ENCODE measurements at regions not wholly inside any gene's neighbourhood (a gene's known extent, or its start where the extent isn't known, plus 50 kb on each side); places are given as distances from the start of the nearest gene placed in this dataset.
"Not testable (repeated sequence)": the region's sequence is repeated elsewhere in the genome, so short reads cannot be mapped to it uniquely, and the experiment has no call there.

- intact Hi-C loops (cut with DNase I; ENCODE audit: low total_unique reads), result no loop called here
Observed at GRCh38 chr19:20287070-20287469, 120.1 kb downstream of the ZNF486 start.

GRCh38 chr19:20285876-20286275 is 118.9 kb downstream of the ZNF486 start:
- H3K9me3 ChIP-seq; intact Hi-C loops (cut with DNase I; ENCODE audit: low total_unique reads); H3K4me3 ChIP-seq; DNase-seq; H3K27ac ChIP-seq; H3K36me3 ChIP-seq (ENCODE audit: low read depth, missing control alignments); H3K27me3 ChIP-seq; H3K4me1 ChIP-seq: not testable (repeated sequence)
- whole genome bisulfite sequencing, 2 donors, result 80 to 85% methylated on average over 4 of the region's 4 CpGs

More at GRCh38 chr19:20287070-20287469, 120.1 kb downstream of the ZNF486 start:
- Histone ChIP-seq H3K4me3 (no peak overlapping the region), H3K36me3 (ENCODE audit: low read depth, missing control alignments) (no peaks in the 10 kb centered on the region), H3K9me3 (no peaks in the 10 kb centered on the region), H3K4me1 (no peaks in the 10 kb centered on the region), H3K27ac (no peak overlapping the region), H3K27me3 (no peaks in the 10 kb centered on the region)
- 92 to 96% methylated on average over 3 of the region's 3 CpGs for WGBS, 2 donors
- TF ChIP-seq CTCF (IDR thresholded peaks at IDR 0.05) (no peak), POLR2A (IDR thresholded peaks at IDR 0.05) (no peak)
- DNase-seq, result no peak

GRCh38 chr19:20279516-20279915 is 112.5 kb downstream of the ZNF486 start:
- intact Hi-C loops (cut with DNase I; ENCODE audit: low total_unique reads), result no loop called here
- no peaks in the 10 kb centered on the region for H3K9me3 ChIP-seq
- no peak for DNase-seq
- 65 to 76% methylated on average over 4 of the region's 4 CpGs for WGBS, 2 donors
- no peaks in the 10 kb centered on the region for H3K36me3 ChIP-seq (ENCODE audit: low read depth, missing control alignments)
- H3K27ac ChIP-seq, result no peak overlapping the region
- no peak for TF ChIP-seq CTCF (IDR thresholded peaks at IDR 0.05)
- TF ChIP-seq POLR2A (IDR thresholded peaks at IDR 0.05), result no peak
- no peak overlapping the region for H3K4me3 ChIP-seq
- H3K4me1 ChIP-seq, result no peaks in the 10 kb centered on the region
- H3K27me3 ChIP-seq, result no peaks in the 10 kb centered on the region

- Histone ChIP-seq H3K36me3 (ENCODE audit: low read depth, missing control alignments) (no peaks in the 10 kb centered on the region), H3K9me3 (no peaks in the 10 kb centered on the region), H3K4me3 (no peak overlapping the region), H3K27me3 (no peaks in the 10 kb centered on the region), H3K27ac (no peak overlapping the region), H3K4me1 (no peaks in the 10 kb centered on the region)
- intact Hi-C loops (cut with DNase I; ENCODE audit: low total_unique reads), result no loop called here
- no peak for DNase-seq
- TF ChIP-seq POLR2A (IDR thresholded peaks at IDR 0.05) (no peak), CTCF (IDR thresholded peaks at IDR 0.05) (peak in 1 of 3 experiments; percentile 32)
- WGBS, 2 donors, result 61 to 98% methylated on average over 7 of the region's 7 CpGs
Observed at GRCh38 chr19:20278342-20278741, 111.3 kb downstream of the ZNF486 start.

GRCh38 chr19:20276732-20277082 is 109.7 kb downstream of the ZNF486 start:
- DNase-seq; intact Hi-C loops (cut with DNase I; ENCODE audit: low total_unique reads); H3K36me3 ChIP-seq (ENCODE audit: low read depth, missing control alignments); H3K4me3 ChIP-seq; H3K9me3 ChIP-seq; H3K27ac ChIP-seq; H3K4me1 ChIP-seq; H3K27me3 ChIP-seq: not testable (repeated sequence)
- WGBS, 2 donors, result 42 to 67% methylated on average over 1 of the region's 1 CpG

- intact Hi-C loops (cut with DNase I; ENCODE audit: low total_unique reads), result no loop called here
- Histone ChIP-seq H3K36me3 (ENCODE audit: low read depth, missing control alignments) (no peaks in the 10 kb centered on the region), H3K27me3 (no peaks in the 10 kb centered on the region), H3K4me1 (no peaks in the 10 kb centered on the region), H3K4me3 (no peak overlapping the region), H3K27ac (no peak overlapping the region), H3K9me3 (no peaks in the 10 kb centered on the region)
- WGBS, 2 donors, result 80 to 91% methylated on average over 5 to 9 of the region's 9 CpGs
- DNase-seq, result no peak
- TF ChIP-seq CTCF (IDR thresholded peaks at IDR 0.05) (no peak), POLR2A (IDR thresholded peaks at IDR 0.05) (no peak)
Observed at GRCh38 chr19:20276011-20276731, 109.2 kb downstream of the ZNF486 start.
